CD14-positive monocyte (primary cell): ENCODE measurements at regions not wholly inside any gene's neighbourhood (a gene's known extent, or its start where the extent isn't known, plus 50 kb on each side); places are given as distances from the start of the nearest gene placed in this dataset.

Experiments used
- DNase-seq, 3 donors: peaks; one replicate each; pipeline ENCODE4 v3.0.0-alpha.2; 2011 to 2022
- H2AFZ ChIP-seq: 2 replicates; pipeline ENCODE4 v1.6.0; 2012; ENCODE audit warnings: mild to moderate bottlenecking, low read depth, low read length, inconsistent platforms; ENCODE audit not compliant: insufficient read depth, poor library complexity, severe bottlenecking
- H3K27ac ChIP-seq, 2 donors: 1 replicate in 1 of 2; 2 replicates in 1 of 2; pipeline ENCODE4 v1.5.1; 2012 to 2013; ENCODE audit warnings: low read length in 2 of 2, control low read depth in 1 of 2, inconsistent platforms in 1 of 2, low read depth in 1 of 2, mild to moderate bottlenecking in 1 of 2
- H3K27me3 ChIP-seq, 2 donors: one replicate each; pipeline versions ENCODE4 v1.6.0 to v1.6.1; 2011 to 2013; ENCODE audit warnings: low read length in 2 of 2; ENCODE audit not compliant: control insufficient read depth in 2 of 2, insufficient read depth in 2 of 2
- H3K36me3 ChIP-seq, 2 donors: replicated peaks in 1 of 2; 1 replicate in 1 of 2; 2 replicates in 1 of 2; pipeline versions ENCODE4 v1.5.1 to v1.6.1; 2012 to 2013; ENCODE audit warnings: low read length in 2 of 2, control low read depth in 1 of 2, inconsistent platforms in 1 of 2, mild to moderate bottlenecking in 1 of 2; ENCODE audit not compliant: insufficient read depth in 2 of 2, control insufficient read depth in 1 of 2
- H3K4me1 ChIP-seq, 2 donors: 1 replicate in 1 of 2; 2 replicates in 1 of 2; pipeline versions ENCODE4 v1.5.1 to v1.6.1; 2012 to 2013; ENCODE audit warnings: low read length in 2 of 2, control low read depth in 1 of 2, inconsistent platforms in 1 of 2, mild to moderate bottlenecking in 1 of 2, moderate library complexity in 1 of 2; ENCODE audit not compliant: insufficient read depth in 2 of 2, control insufficient read depth in 1 of 2
- H3K4me2 ChIP-seq: replicated peaks from 2 replicates; pipeline ENCODE3; 2012; ENCODE audit warnings: low read length, moderate library complexity, mild to moderate bottlenecking; ENCODE audit not compliant: poor library complexity, severe bottlenecking; ENCODE audit errors: extremely low read depth
- H3K4me3 ChIP-seq, 3 experiments: fragments of 200-600 bp in 1 of 3; sonication (generic) in 1 of 3; replicated peaks in 1 of 3; 1 replicate in 2 of 3; 2 replicates in 1 of 3; pipeline ENCODE4 v1.5.1; 2011 to 2013; ENCODE audit warnings: low read length in 3 of 3, mild to moderate bottlenecking in 3 of 3, control low read depth in 2 of 3, low read depth in 2 of 3, inconsistent platforms in 1 of 3, moderate library complexity in 1 of 3
- H3K79me2 ChIP-seq: 2 replicates; pipeline ENCODE4 v1.6.0; 2012; ENCODE audit warnings: mild to moderate bottlenecking, control low read depth, inconsistent platforms, low read length, moderate library complexity; ENCODE audit not compliant: insufficient read depth
- H3K9ac ChIP-seq: 2 replicates; pipeline ENCODE4 v1.6.0; 2017; ENCODE audit warnings: low read length, mild to moderate bottlenecking; ENCODE audit not compliant: insufficient read depth, poor library complexity, severe bottlenecking
- H3K9me3 ChIP-seq, 2 donors: replicated peaks in 1 of 2; 1 replicate in 1 of 2; 2 replicates in 1 of 2; pipeline versions ENCODE4 v1.5.1 to v1.6.1; 2012 to 2013; ENCODE audit warnings: low read length in 2 of 2, control low read depth in 1 of 2; ENCODE audit not compliant: control insufficient read depth in 1 of 2, insufficient read depth in 1 of 2
- H4K20me1 ChIP-seq: 2 replicates; pipeline ENCODE4 v1.6.0; 2012; ENCODE audit warnings: mild to moderate bottlenecking, low read length, control low read depth, moderate library complexity; ENCODE audit not compliant: insufficient read depth
- H3K27ac Mint-ChIP-seq, 7 donors: one replicate each; pipeline ENCODE4 v1.8.0; 2020; ENCODE audit warnings: mild to moderate bottlenecking in 7 of 7, mixed read lengths in 7 of 7, moderate library complexity in 6 of 7, inconsistent platforms in 2 of 7
- H3K27me3 Mint-ChIP-seq, 3 donors: one replicate each; pipeline ENCODE4 v1.8.0; 2021 to 2022; ENCODE audit warnings: low read depth in 3 of 3, mild to moderate bottlenecking in 3 of 3, mixed read lengths in 3 of 3, moderate library complexity in 3 of 3, inconsistent platforms in 1 of 3
- H3K36me3 Mint-ChIP-seq, 2 donors: one replicate each; pipeline ENCODE4 v1.8.0; 2020; ENCODE audit warnings: mixed read lengths in 2 of 2, inconsistent platforms in 1 of 2, mild to moderate bottlenecking in 1 of 2
- H3K4me1 Mint-ChIP-seq: one replicate; pipeline ENCODE4 v1.8.0; 2020; ENCODE audit warnings: mild to moderate bottlenecking, mixed read lengths
- H3K4me3 Mint-ChIP-seq, 2 donors: one replicate each; pipeline ENCODE4 v1.8.0; 2020; ENCODE audit warnings: mild to moderate bottlenecking in 2 of 2, mixed read lengths in 2 of 2, moderate library complexity in 1 of 2
- H3K9me3 Mint-ChIP-seq, 7 donors: one replicate each; pipeline ENCODE4 v1.8.0; 2020 to 2022; ENCODE audit warnings: mixed read lengths in 7 of 7, mild to moderate bottlenecking in 6 of 7, moderate library complexity in 6 of 7, inconsistent platforms in 2 of 7
- CTCF ChIP-seq: fragments of 200-600 bp; IDR thresholded peaks from one replicate; pipeline ENCODE4 v1.8.0; 2022; ENCODE audit warnings: antibody characterized with exemption, mild to moderate bottlenecking
- WGBS: methylation state at CpG from one replicate; pipeline ENCODE4 v1.1.5; 2013; ENCODE audit warnings: missing lambda C conversion rate; ENCODE audit not compliant: insufficient coverage; 5-methylcytosine and 5-hydroxymethylcytosine counted together
- intact Hi-C, 2 donors: fragments of 100-400 bp; cut with micrococcal nuclease; formaldehyde crosslinking; loops; one replicate each; pipeline versions ENCODE4 v1.15.0 to v1.15.1; 2023

- no peak overlapping the region for H3K27ac ChIP-seq
- no peaks in the 10 kb centered on the region for H4K20me1 ChIP-seq
- Mint-ChIP-seq H3K27ac (no peak overlapping the region), H3K4me1 (no peaks in the 10 kb centered on the region), H3K36me3 (no peaks in the 10 kb centered on the region), H3K27me3 (peaks cover 0 to 2% (median 0%) of the 10 kb centered on the region in 3 donors), H3K9me3 (peaks cover 0 to 5% (median 3%) of the 10 kb centered on the region in 7 donors), H3K4me3 (no peak overlapping the region)
- no peak for TF ChIP-seq CTCF
- no peak overlapping the region for H3K4me2 ChIP-seq
- no peak overlapping the region for H3K9ac ChIP-seq
- H3K4me1 ChIP-seq: no peaks in the 10 kb centered on the region
- intact Hi-C loops: no loop called here
- H3K4me3 ChIP-seq: no peak overlapping the region
- no peaks in the 10 kb centered on the region for H3K36me3 ChIP-seq
- H3K27me3 ChIP-seq: no peaks in the 10 kb centered on the region
- no peaks in the 10 kb centered on the region for H3K79me2 ChIP-seq
- H2AFZ ChIP-seq: no peak overlapping the region
- H3K9me3 ChIP-seq: no peaks in the 10 kb centered on the region
- DNase-seq: no peak
- 100% methylated on average over 1 of the region's 2 CpGs for WGBS
Measured at GRCh38 chrX:97931586-97931985, 1047.9 kb downstream of the RPA4 start.

GRCh38 chrX:97936296-97936695, 1052.6 kb downstream of the RPA4 start:
- no peaks in the 10 kb centered on the region for H3K27me3 ChIP-seq
- H3K79me2 ChIP-seq: no peaks in the 10 kb centered on the region
- no peak overlapping the region for H3K9ac ChIP-seq
- Mint-ChIP-seq H3K4me3 (no peak overlapping the region), H3K4me1 (no peaks in the 10 kb centered on the region), H3K36me3 (no peaks in the 10 kb centered on the region), H3K27me3 (peaks cover 0 to 2% (median 1%) of the 10 kb centered on the region in 3 donors), H3K27ac (no peak overlapping the region), H3K9me3 (no peaks in the 10 kb centered on the region)
- intact Hi-C loops: no loop called here
- WGBS: no CpG with 5 or more reads among the region's 1 CpG
- DNase-seq: no peak
- no peaks in the 10 kb centered on the region for H3K36me3 ChIP-seq
- H3K27ac ChIP-seq: no peak overlapping the region
- no peaks in the 10 kb centered on the region for H3K4me1 ChIP-seq
- H2AFZ ChIP-seq: no peak overlapping the region
- H4K20me1 ChIP-seq: no peaks in the 10 kb centered on the region
- H3K9me3 ChIP-seq: no peaks in the 10 kb centered on the region
- no peak overlapping the region for H3K4me2 ChIP-seq
- no peak overlapping the region for H3K4me3 ChIP-seq
- TF ChIP-seq CTCF: no peak
